ENCODE measurements at regions not wholly inside any gene's neighbourhood (a gene's known extent, or its start where the extent isn't known, plus 50 kb on each side); places are given as distances from the start of the nearest gene placed in this dataset.

DNA sequence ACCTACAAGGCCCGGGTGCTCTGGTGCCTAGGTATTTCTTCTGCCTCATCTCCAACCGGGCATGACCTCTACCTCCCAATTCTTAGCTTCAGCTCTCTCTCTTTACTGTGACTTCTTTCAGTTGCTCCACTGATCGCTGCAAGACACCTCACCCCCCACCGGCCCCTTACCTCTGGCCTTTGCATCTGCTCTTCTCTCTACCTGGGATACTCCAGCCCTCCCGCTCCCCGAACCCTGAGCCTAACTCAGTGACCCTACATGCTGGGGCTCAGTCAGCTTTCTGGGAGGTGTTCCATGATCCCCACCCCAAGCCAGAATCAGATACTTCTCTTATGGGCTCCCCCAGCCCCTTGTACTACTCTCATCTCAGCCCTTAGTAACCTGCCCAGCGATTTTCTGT lies 99.6 kb downstream of the EFNB1 start:
- Histone ChIP-seq H3K27me3 (ENCODE audit: control insufficient read depth in 3 of 3, insufficient read depth in 3 of 3, low read length in 3 of 3) (no peaks in the 10 kb centered on the region), H3K9me3 (ENCODE audit: control insufficient read depth in 2 of 2, insufficient read depth in 1 of 2, low read depth in 1 of 2, low read length in 1 of 2) (no peaks in the 10 kb centered on the region), H3K4me3 (ENCODE audit: low read depth in 1 of 3, low read length in 3 of 3) (no peak overlapping the region), H3K36me3 (ENCODE audit: control insufficient read depth in 3 of 3, insufficient read depth in 2 of 3, low read depth in 1 of 3, low read length in 3 of 3) (no peaks in the 10 kb centered on the region), H3K4me1 (ENCODE audit: control insufficient read depth in 3 of 3, insufficient read depth in 2 of 3, low read depth in 1 of 3, low read length in 2 of 3) (peaks cover 0 to 12% (median 0%) of the 10 kb centered on the region in 3 donors), H3K27ac (ENCODE audit: low read depth in 1 of 3, low read length in 2 of 3) (no peak overlapping the region)
- 89 to 96% (median 93%) methylated on average over 6 to 7 of the region's 7 CpGs for WGBS, 3 donors
- FAIRE-seq (no peak), DNase-seq (no peak)

DNA sequence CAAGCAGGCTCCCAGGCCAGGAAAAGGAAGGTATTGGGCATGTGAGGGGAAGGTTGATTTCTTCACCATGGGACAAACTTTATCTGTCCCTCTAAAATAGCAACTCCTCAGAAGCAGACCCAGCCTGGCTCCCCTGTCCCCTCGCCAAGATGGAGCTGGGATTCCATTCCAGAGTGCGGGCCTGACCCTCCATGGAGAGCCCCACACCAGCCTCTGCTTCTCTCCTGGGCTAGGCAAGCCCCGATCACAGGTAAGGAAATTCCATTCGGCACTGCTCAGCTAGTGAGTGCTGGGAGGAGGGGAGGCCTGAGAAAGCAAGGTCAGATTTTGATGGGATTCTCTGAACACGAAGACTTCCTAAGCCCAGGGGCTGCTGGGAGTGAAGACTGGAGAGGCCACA lies 98.4 kb downstream of the EFNB1 start:
- WGBS, 3 donors, result 73 to 88% (median 85%) methylated on average over 5 of the region's 5 CpGs
- H3K27me3 ChIP-seq (ENCODE audit: control insufficient read depth in 3 of 3, insufficient read depth in 3 of 3, low read length in 3 of 3), result no peaks in the 10 kb centered on the region
- no peak overlapping the region for H3K27ac ChIP-seq (ENCODE audit: low read depth in 1 of 3, low read length in 2 of 3)
- DNase-seq (no peak), FAIRE-seq (no peak)
- peaks cover 0 to 9% (median 0%) of the 10 kb centered on the region in 3 donors for H3K4me1 ChIP-seq (ENCODE audit: control insufficient read depth in 3 of 3, insufficient read depth in 2 of 3, low read depth in 1 of 3, low read length in 2 of 3)
- no peaks in the 10 kb centered on the region for H3K9me3 ChIP-seq (ENCODE audit: control insufficient read depth in 2 of 2, insufficient read depth in 1 of 2, low read depth in 1 of 2, low read length in 1 of 2)
- H3K36me3 ChIP-seq (ENCODE audit: control insufficient read depth in 3 of 3, insufficient read depth in 2 of 3, low read depth in 1 of 3, low read length in 3 of 3), result no peaks in the 10 kb centered on the region
- no peak overlapping the region for H3K4me3 ChIP-seq (ENCODE audit: low read depth in 1 of 3, low read length in 3 of 3)

DNA sequence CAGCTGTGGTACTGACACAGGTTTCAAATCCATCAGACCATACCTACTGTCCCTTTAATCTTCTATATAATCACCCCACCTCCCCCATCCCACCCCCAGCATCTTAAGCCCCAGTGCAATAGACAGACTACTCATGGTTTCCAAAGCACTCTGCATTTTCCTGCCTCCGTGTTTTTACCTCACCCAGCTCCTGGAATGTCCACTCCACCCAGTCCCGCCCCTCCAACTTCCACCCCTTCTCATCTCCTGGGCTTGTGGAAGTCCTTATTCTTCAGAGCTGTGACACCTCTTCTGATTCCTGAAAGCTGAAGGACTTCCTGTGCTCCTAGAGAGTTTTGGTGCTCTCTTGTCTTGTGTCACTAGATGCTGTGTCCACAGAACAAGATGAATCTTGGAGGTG lies 94.3 kb downstream of the EFNB1 start:
- H3K4me1 ChIP-seq (ENCODE audit: control insufficient read depth in 3 of 3, insufficient read depth in 2 of 3, low read depth in 1 of 3, low read length in 2 of 3), result peaks cover 0 to 6% (median 0%) of the 10 kb centered on the region in 3 donors
- H3K36me3 ChIP-seq (ENCODE audit: control insufficient read depth in 3 of 3, insufficient read depth in 2 of 3, low read depth in 1 of 3, low read length in 3 of 3), result no peaks in the 10 kb centered on the region
- no peak for FAIRE-seq
- WGBS, 3 donors, result 48 to 76% (median 60%) methylated on average over 2 of the region's 2 CpGs
- H3K4me3 ChIP-seq (ENCODE audit: low read depth in 1 of 3, low read length in 3 of 3), result no peak overlapping the region
- no peaks in the 10 kb centered on the region for H3K9me3 ChIP-seq (ENCODE audit: control insufficient read depth in 2 of 2, insufficient read depth in 1 of 2, low read depth in 1 of 2, low read length in 1 of 2)
- H3K27me3 ChIP-seq (ENCODE audit: control insufficient read depth in 3 of 3, insufficient read depth in 3 of 3, low read length in 3 of 3), result no peaks in the 10 kb centered on the region
- H3K27ac ChIP-seq (ENCODE audit: low read depth in 1 of 3, low read length in 2 of 3), result no peak overlapping the region
- DNase-seq, result no peak

DNA sequence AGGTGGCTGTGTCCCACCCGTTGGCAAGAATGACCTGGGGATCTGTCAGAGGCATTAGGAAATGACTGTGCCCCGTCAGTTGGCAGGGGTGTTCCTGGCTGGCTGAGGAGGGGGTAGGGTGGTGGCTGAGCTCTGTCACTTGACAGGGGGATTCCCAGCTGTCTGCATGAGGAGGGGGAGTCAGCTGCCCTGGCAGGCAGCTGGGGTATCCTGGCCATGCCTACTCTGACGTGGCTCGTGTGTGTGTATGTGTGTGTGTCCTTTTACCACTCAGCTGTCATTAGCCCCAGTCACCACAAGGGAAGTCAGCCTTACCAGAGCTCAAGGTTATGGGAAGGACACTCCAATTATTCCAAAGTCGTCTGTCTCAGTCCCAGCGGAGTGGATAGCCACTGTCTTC lies 93.2 kb downstream of the EFNB1 start:
- FAIRE-seq (no peak), DNase-seq (no peak)
- Histone ChIP-seq H3K9me3 (ENCODE audit: control insufficient read depth in 2 of 2, insufficient read depth in 1 of 2, low read depth in 1 of 2, low read length in 1 of 2) (no peaks in the 10 kb centered on the region), H3K36me3 (ENCODE audit: control insufficient read depth in 3 of 3, insufficient read depth in 2 of 3, low read depth in 1 of 3, low read length in 3 of 3) (no peaks in the 10 kb centered on the region), H3K4me1 (ENCODE audit: control insufficient read depth in 3 of 3, insufficient read depth in 2 of 3, low read depth in 1 of 3, low read length in 2 of 3) (peaks cover 0 to 6% (median 0%) of the 10 kb centered on the region in 3 donors), H3K27ac (ENCODE audit: low read depth in 1 of 3, low read length in 2 of 3) (no peak overlapping the region), H3K4me3 (ENCODE audit: low read depth in 1 of 3, low read length in 3 of 3) (no peak overlapping the region), H3K27me3 (ENCODE audit: control insufficient read depth in 3 of 3, insufficient read depth in 3 of 3, low read length in 3 of 3) (no peaks in the 10 kb centered on the region)
- WGBS, 3 donors, result 62 to 80% (median 71%) methylated on average over 5 to 6 of the region's 6 CpGs

DNA sequence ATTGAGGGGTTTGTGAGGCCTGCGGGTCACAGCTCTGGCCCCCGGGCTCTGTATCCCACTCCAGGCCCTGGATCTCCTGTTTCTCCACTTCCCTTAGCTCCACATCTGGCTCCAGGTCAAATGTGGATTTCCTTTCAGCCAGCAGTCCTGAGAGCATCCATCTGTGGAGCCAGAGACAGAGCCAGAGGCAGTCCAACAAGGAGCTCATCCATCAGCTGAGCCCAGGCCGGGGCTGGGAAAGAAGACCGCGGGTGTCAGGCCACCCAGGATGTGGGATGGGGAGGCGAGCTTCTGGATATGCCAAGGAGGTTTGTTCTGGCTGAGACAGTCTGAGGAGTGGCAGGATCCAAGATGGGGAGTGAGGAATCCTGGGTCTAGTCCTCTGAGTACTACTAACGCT lies 91.7 kb downstream of the EFNB1 start:
- FAIRE-seq, result no peak
- DNase-seq, result no peak
- no peaks in the 10 kb centered on the region for H3K27me3 ChIP-seq (ENCODE audit: control insufficient read depth in 3 of 3, insufficient read depth in 3 of 3, low read length in 3 of 3)
- no peaks in the 10 kb centered on the region for H3K36me3 ChIP-seq (ENCODE audit: control insufficient read depth in 3 of 3, insufficient read depth in 2 of 3, low read depth in 1 of 3, low read length in 3 of 3)
- WGBS, 3 donors, result 62 to 79% (median 77%) methylated on average over 6 to 7 of the region's 7 CpGs
- H3K9me3 ChIP-seq (ENCODE audit: control insufficient read depth in 2 of 2, insufficient read depth in 1 of 2, low read depth in 1 of 2, low read length in 1 of 2), result no peaks in the 10 kb centered on the region
- peaks cover 0 to 6% (median 0%) of the 10 kb centered on the region in 3 donors for H3K4me1 ChIP-seq (ENCODE audit: control insufficient read depth in 3 of 3, insufficient read depth in 2 of 3, low read depth in 1 of 3, low read length in 2 of 3)
- H3K27ac ChIP-seq (ENCODE audit: low read depth in 1 of 3, low read length in 2 of 3), result no peak overlapping the region
- no peak overlapping the region for H3K4me3 ChIP-seq (ENCODE audit: low read depth in 1 of 3, low read length in 3 of 3)

DNA sequence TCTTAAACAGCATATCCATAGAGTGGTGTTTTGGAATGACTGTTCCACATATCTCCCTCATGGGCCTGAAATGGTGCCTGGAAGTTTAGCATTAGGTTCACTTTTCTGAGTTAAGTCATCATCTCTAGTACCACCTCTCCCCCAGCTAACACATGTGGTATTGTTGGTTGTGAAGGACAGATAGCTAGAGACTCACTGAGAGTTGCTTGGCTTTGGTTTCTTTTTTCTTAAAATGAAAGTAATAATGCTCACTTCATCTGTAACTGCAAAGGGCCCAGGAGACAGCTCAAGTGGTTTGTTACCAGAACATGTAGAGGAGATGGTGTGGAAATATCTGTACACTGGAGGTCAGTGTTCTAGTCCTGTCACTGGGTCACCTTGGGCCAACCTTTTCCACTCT lies 90.9 kb downstream of the EFNB1 start:
- FAIRE-seq (no peak), DNase-seq (no peak)
- no peaks in the 10 kb centered on the region for H3K9me3 ChIP-seq (ENCODE audit: control insufficient read depth in 2 of 2, insufficient read depth in 1 of 2, low read depth in 1 of 2, low read length in 1 of 2)
- peaks cover 0 to 6% (median 0%) of the 10 kb centered on the region in 3 donors for H3K4me1 ChIP-seq (ENCODE audit: control insufficient read depth in 3 of 3, insufficient read depth in 2 of 3, low read depth in 1 of 3, low read length in 2 of 3)
- H3K27ac ChIP-seq (ENCODE audit: low read depth in 1 of 3, low read length in 2 of 3), result no peak overlapping the region
- no peak overlapping the region for H3K4me3 ChIP-seq (ENCODE audit: low read depth in 1 of 3, low read length in 3 of 3)
- H3K27me3 ChIP-seq (ENCODE audit: control insufficient read depth in 3 of 3, insufficient read depth in 3 of 3, low read length in 3 of 3), result no peaks in the 10 kb centered on the region
- no peaks in the 10 kb centered on the region for H3K36me3 ChIP-seq (ENCODE audit: control insufficient read depth in 3 of 3, insufficient read depth in 2 of 3, low read depth in 1 of 3, low read length in 3 of 3)

DNA sequence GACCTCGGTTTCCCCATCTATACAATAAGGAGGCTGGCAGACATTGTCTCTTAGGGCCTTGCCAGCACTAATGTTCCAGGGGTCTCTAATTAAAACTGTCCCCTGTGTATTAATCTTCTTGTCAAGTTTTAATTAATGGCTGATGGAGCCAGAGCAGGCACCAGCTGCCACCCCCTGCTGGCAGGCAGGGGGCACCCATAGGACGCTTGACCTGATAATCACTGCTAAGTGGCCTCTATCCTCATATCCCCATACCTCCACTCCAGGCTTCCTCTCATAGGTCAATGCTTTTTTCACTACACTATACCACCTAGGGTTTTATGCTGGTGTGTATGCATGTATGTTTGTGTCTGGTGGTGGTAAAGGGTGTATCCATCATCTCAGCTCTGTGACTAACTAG lies 89.4 kb downstream of the EFNB1 start:
- 48 to 83% (median 69%) methylated on average over 2 of the region's 2 CpGs for WGBS, 3 donors
- no peaks in the 10 kb centered on the region for H3K9me3 ChIP-seq (ENCODE audit: control insufficient read depth in 2 of 2, insufficient read depth in 1 of 2, low read depth in 1 of 2, low read length in 1 of 2)
- no peaks in the 10 kb centered on the region for H3K27me3 ChIP-seq (ENCODE audit: control insufficient read depth in 3 of 3, insufficient read depth in 3 of 3, low read length in 3 of 3)
- no peak overlapping the region for H3K4me3 ChIP-seq (ENCODE audit: low read depth in 1 of 3, low read length in 3 of 3)
- H3K36me3 ChIP-seq (ENCODE audit: control insufficient read depth in 3 of 3, insufficient read depth in 2 of 3, low read depth in 1 of 3, low read length in 3 of 3), result no peaks in the 10 kb centered on the region
- H3K4me1 ChIP-seq (ENCODE audit: control insufficient read depth in 3 of 3, insufficient read depth in 2 of 3, low read depth in 1 of 3, low read length in 2 of 3), result peaks cover 0 to 6% (median 0%) of the 10 kb centered on the region in 3 donors
- FAIRE-seq, result no peak
- H3K27ac ChIP-seq (ENCODE audit: low read depth in 1 of 3, low read length in 2 of 3), result no peak overlapping the region
- no peak for DNase-seq

DNA sequence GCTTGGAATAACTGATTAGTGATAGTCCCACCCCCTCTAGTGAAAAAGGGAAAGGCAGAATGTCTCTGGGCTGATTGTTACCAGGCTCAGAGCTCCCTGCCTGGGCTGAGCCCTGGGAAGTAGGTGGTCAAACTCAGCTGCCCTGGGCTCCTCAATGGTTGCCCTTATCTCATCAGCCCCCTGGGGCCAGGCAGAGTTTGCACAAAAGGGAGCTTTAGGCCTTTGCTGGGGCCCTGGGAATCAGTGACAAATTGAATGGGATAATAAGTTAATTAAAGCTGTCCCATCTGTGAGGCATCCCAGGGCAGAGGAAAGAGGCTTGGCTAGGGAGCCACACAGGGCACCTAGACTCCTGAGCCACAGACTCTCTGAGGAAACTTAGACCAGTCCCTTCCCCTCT lies 89.0 kb downstream of the EFNB1 start:
- DNase-seq, result no peak
- Histone ChIP-seq H3K4me3 (ENCODE audit: low read depth in 1 of 3, low read length in 3 of 3) (no peak overlapping the region), H3K36me3 (ENCODE audit: control insufficient read depth in 3 of 3, insufficient read depth in 2 of 3, low read depth in 1 of 3, low read length in 3 of 3) (no peaks in the 10 kb centered on the region), H3K9me3 (ENCODE audit: control insufficient read depth in 2 of 2, insufficient read depth in 1 of 2, low read depth in 1 of 2, low read length in 1 of 2) (no peaks in the 10 kb centered on the region), H3K4me1 (ENCODE audit: control insufficient read depth in 3 of 3, insufficient read depth in 2 of 3, low read depth in 1 of 3, low read length in 2 of 3) (peaks cover 0 to 6% (median 0%) of the 10 kb centered on the region in 3 donors), H3K27me3 (ENCODE audit: control insufficient read depth in 3 of 3, insufficient read depth in 3 of 3, low read length in 3 of 3) (no peaks in the 10 kb centered on the region), H3K27ac (ENCODE audit: low read depth in 1 of 3, low read length in 2 of 3) (no peak overlapping the region)
- FAIRE-seq, result no peak

DNA sequence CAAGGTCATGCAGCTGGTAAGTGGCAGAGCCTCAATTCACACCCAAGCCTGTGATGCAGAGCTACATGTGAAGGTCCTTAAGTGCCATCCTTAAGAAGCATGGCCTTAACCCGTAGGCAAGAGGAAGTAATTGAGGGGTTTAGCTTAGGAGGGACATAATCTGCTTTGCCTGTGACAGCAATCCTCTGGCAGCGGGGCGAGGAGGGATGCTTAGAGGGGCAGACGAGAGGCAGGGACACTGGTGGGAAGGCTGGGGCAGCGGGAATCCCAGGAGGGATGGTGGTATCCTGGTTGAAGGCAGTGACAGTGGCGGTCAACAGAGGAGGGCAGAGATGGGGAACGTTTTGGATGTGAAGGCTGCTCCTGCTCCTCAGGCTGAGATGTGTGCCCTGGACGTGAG lies 88.1 kb downstream of the EFNB1 start:
- 74 to 91% (median 86%) methylated on average over 8 of the region's 8 CpGs for WGBS, 3 donors
- FAIRE-seq, result no peak
- no peak overlapping the region for H3K4me3 ChIP-seq (ENCODE audit: low read depth in 1 of 3, low read length in 3 of 3)
- DNase-seq, result no peak
- no peaks in the 10 kb centered on the region for H3K36me3 ChIP-seq (ENCODE audit: control insufficient read depth in 3 of 3, insufficient read depth in 2 of 3, low read depth in 1 of 3, low read length in 3 of 3)
- H3K27ac ChIP-seq (ENCODE audit: low read depth in 1 of 3, low read length in 2 of 3), result no peak overlapping the region
- no peaks in the 10 kb centered on the region for H3K27me3 ChIP-seq (ENCODE audit: control insufficient read depth in 3 of 3, insufficient read depth in 3 of 3, low read length in 3 of 3)
- H3K4me1 ChIP-seq (ENCODE audit: control insufficient read depth in 3 of 3, insufficient read depth in 2 of 3, low read depth in 1 of 3, low read length in 2 of 3), result peaks cover 0 to 13% (median 0%) of the 10 kb centered on the region in 3 donors
- H3K9me3 ChIP-seq (ENCODE audit: control insufficient read depth in 2 of 2, insufficient read depth in 1 of 2, low read depth in 1 of 2, low read length in 1 of 2), result no peaks in the 10 kb centered on the region
